IPS DF 6.9 (cell line): ENCODE measurements at regions not wholly inside any gene's neighbourhood (a gene's known extent, or its start where the extent isn't known, plus 50 kb on each side); places are given as distances from the start of the nearest gene placed in this dataset.
"Not testable (repeated sequence)": the region's sequence is repeated elsewhere in the genome, so short reads cannot be mapped to it uniquely, and the experiment has no call there.

ENCODE experiments used
- DNase-seq: peaks from one replicate; pipeline ENCODE4 v3.0.0-alpha.2; 2013; ENCODE audit warnings: low read depth, low spot score
- H3K27ac ChIP-seq: one replicate; pipeline ENCODE4 v1.5.1; 2013; ENCODE audit warnings: low read length, control low read depth
- H3K27me3 ChIP-seq: 2 replicates; pipeline ENCODE4 v1.6.1; 2013; ENCODE audit warnings: mild to moderate bottlenecking, low read length; ENCODE audit not compliant: control insufficient read depth, insufficient read depth
- H3K36me3 ChIP-seq: 2 replicates; pipeline ENCODE4 v1.6.1; 2013; ENCODE audit warnings: low read length; ENCODE audit not compliant: control insufficient read depth, insufficient read depth
- H3K4me1 ChIP-seq: 2 replicates; pipeline ENCODE4 v1.6.1; 2013; ENCODE audit warnings: low read length; ENCODE audit not compliant: control insufficient read depth, insufficient read depth
- H3K4me3 ChIP-seq: 2 replicates; pipeline ENCODE4 v1.5.1; 2013; ENCODE audit warnings: mild to moderate bottlenecking, low read length
- H3K9me3 ChIP-seq: 2 replicates; pipeline ENCODE4 v1.6.1; 2013; ENCODE audit warnings: low read length, inconsistent platforms; ENCODE audit not compliant: control insufficient read depth, insufficient read depth
- WGBS: extraction: QIAGEN DNeasy Blood & Tissue Kit; methylation state at CpG from one replicate; pipeline ENCODE4 v1.1.7; 2013; ENCODE audit warnings: mixed read lengths, missing lambda C conversion rate; ENCODE audit not compliant: insufficient read length, insufficient coverage; 5-methylcytosine and 5-hydroxymethylcytosine counted together

- Histone ChIP-seq H3K36me3 (no peaks in the 10 kb centered on the region), H3K4me1 (no peaks in the 10 kb centered on the region), H3K27me3 (no peaks in the 10 kb centered on the region), H3K27ac (no peak overlapping the region), H3K4me3 (no peak overlapping the region), H3K9me3 (no peaks in the 10 kb centered on the region)
- no CpG with 5 or more reads among the region's 6 CpGs for WGBS
- no peak for DNase-seq
These were observed 132.2 kb upstream of the RREB1 start for GRCh38 chr6:6975459-6976111.

GRCh38 chr6:6976193-6976592 is 131.6 kb upstream of the RREB1 start:
- no CpG with 5 or more reads among the region's 4 CpGs for WGBS
- no peaks in the 10 kb centered on the region for H3K27me3 ChIP-seq
- no peak for DNase-seq
- no peaks in the 10 kb centered on the region for H3K36me3 ChIP-seq
- H3K9me3 ChIP-seq = no peaks in the 10 kb centered on the region
- no peaks in the 10 kb centered on the region for H3K4me1 ChIP-seq
- H3K27ac ChIP-seq = no peak overlapping the region
- H3K4me3 ChIP-seq = no peak overlapping the region

DNA sequence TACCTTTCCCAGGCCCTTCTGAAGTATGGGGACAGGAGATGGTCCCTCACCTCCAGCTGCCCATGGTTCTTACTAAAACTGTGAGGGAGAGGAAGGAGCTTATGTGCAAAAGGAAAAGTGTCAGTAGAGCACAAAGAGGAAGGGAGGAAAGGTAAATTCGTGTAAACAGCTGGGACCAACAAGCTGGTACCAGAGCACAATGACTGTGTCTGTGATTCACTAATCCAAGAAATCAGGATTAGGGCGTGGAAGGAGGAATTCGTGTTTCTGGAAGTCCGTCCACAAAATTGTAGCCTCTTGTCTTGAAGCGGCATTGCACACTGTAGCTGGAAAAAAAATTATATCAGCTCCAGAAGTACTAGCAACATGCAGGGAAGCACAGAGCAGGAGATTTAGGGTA is 129.0 kb upstream of the RREB1 start:
- Histone ChIP-seq H3K36me3 (no peaks in the 10 kb centered on the region), H3K9me3 (no peaks in the 10 kb centered on the region), H3K4me1 (no peaks in the 10 kb centered on the region), H3K27ac (no peak overlapping the region), H3K27me3 (no peaks in the 10 kb centered on the region), H3K4me3 (no peak overlapping the region)
- WGBS = no CpG with 5 or more reads among the region's 5 CpGs
- no peak for DNase-seq

DNA sequence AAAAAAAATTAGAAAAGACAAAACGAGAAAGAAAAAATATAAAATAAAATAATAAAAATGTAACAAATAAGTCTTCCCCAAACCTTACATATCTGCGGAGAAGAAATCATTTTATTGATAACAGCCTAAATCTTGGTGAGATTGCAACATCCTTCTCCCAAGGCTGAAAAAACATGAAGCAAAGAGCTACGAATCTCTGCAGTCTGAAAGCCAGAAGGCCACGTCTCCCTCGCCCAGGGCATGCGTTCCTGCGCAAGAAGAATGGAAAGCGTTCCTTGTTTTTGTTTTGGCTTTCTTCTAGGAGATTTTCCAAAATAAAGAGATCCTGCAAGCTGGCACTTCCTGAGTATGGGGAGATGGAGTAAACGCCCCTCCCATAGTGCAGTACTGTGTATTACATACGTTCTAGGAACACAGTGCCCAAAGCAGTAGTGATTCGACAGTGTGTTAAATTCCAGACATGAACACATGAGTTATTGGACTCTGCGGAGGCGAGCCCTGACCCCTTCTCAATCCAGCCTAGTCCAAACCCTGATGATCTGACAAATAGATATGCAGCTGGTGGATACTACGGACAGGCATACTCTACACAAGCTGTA is 126.7 kb upstream of the RREB1 start:
- Histone ChIP-seq H3K27ac (no peak overlapping the region), H3K27me3 (no peaks in the 10 kb centered on the region), H3K4me1 (no peaks in the 10 kb centered on the region), H3K4me3 (no peak overlapping the region), H3K36me3 (no peaks in the 10 kb centered on the region), H3K9me3 (no peaks in the 10 kb centered on the region)
- no CpG with 5 or more reads among the region's 14 CpGs for WGBS
- DNase-seq = no peak

DNA sequence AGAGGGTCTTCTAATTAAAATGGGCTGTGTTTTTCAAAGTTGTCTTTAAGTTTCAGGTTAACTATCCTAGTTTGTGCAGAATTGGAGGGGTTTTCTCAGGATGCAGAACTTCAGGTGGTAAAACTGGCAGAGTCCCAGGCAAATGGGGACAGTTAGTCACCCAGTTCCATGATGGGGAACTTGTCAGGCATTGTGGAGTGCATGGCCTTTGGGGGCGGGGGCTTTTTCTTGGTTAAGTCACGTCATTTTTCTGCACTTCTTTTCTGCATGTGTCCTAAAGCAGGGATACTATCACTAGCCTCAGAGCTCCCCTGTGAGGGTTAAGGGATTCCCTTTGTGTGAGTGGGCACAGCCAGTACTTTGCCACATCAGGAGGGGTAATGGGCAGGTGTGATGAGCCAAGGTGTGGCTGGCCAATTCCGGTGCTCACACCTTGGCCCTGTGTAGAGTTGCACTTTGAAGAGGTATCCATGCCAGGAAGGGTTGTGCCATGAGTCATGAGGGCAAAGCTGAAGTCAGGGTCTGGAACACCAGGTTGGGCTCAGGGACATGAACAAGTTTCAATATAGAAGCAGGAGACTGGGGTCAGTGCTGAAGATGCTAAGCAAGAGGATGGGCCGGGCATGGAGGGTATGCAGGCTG is 126.0 kb upstream of the RREB1 start:
- WGBS = no CpG with 5 or more reads among the region's 4 CpGs
- Histone ChIP-seq H3K9me3 (no peaks in the 10 kb centered on the region), H3K27ac (no peak overlapping the region), H3K4me3 (no peak overlapping the region), H3K27me3 (no peaks in the 10 kb centered on the region), H3K4me1 (no peaks in the 10 kb centered on the region), H3K36me3 (no peaks in the 10 kb centered on the region)
- DNase-seq = no peak

- no peak overlapping the region for H3K4me3 ChIP-seq
- H3K27ac ChIP-seq = no peak overlapping the region
- H3K4me1 ChIP-seq = no peaks in the 10 kb centered on the region
- no peak for DNase-seq
- no CpG with 5 or more reads among the region's 6 CpGs for WGBS
- no peaks in the 10 kb centered on the region for H3K36me3 ChIP-seq
- H3K9me3 ChIP-seq = no peaks in the 10 kb centered on the region
- H3K27me3 ChIP-seq = no peaks in the 10 kb centered on the region
These were observed 125.1 kb upstream of the RREB1 start for GRCh38 chr6:6982663-6983062.

DNA sequence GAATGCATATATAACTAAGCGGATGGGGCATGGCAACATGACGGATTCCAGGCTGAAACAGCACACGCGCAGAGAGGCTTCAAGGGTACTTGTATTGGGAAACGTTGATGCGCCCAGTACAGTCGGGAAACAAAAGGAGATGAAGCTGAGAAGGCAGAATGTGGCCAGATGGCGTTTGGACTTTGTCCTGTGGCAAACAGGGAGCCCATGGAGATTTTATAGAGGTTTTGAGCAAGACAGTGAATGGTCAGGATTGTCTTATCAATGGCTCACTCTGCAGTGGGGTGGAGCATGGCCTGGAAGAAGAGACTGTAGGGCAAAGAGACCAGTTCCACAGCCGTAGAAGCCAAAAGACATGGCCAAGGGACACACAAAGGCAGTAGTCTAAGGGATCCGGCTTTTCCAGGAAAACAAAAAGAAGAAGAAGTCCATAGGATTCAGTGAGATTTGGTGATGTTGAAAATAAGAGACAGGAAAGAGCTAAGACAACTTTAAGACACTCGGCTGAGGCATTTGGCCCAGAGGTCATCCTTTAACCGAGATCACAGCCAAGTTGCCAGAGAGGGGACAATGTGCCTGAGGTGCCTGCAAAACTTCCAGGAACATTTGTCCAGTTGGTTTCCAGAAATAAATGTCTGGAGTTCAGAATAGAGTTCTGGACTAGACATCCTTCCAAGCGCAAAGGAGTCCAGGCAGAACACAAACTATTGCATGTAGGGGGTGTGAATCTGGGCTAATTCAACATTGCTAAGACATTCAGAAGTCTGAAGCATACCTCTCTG is 123.0 kb upstream of the RREB1 start:
- DNase-seq = no peak
- H3K9me3 ChIP-seq = no peaks in the 10 kb centered on the region
- no peaks in the 10 kb centered on the region for H3K36me3 ChIP-seq
- H3K27ac ChIP-seq = no peak overlapping the region
- WGBS = no CpG with 5 or more reads among the region's 13 CpGs
- no peaks in the 10 kb centered on the region for H3K4me1 ChIP-seq
- no peak overlapping the region for H3K4me3 ChIP-seq
- no peaks in the 10 kb centered on the region for H3K27me3 ChIP-seq

DNA sequence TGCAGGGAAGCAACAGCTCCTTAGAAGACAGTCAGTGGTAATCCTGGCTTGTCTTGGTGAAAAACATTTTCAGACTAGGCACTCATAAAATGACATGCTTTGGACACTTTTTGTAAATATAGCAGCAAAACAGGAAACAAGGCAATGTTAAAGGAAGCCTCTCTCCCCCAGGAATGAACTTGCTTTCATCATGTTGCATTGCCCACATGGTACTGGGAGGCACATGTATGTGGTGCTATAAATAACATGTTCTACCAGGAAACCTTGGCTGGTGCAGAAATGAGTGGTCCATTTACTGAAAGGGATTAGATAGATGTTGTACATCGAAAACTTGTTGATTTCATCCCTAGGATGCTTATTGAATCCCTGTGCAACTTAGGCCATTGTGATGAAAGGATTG is 121.4 kb upstream of the RREB1 start:
- no peaks in the 10 kb centered on the region for H3K4me1 ChIP-seq
- no CpG with 5 or more reads among the region's 1 CpG for WGBS
- no peaks in the 10 kb centered on the region for H3K27me3 ChIP-seq
- no peak overlapping the region for H3K4me3 ChIP-seq
- no peak for DNase-seq
- H3K9me3 ChIP-seq = no peaks in the 10 kb centered on the region
- no peak overlapping the region for H3K27ac ChIP-seq
- H3K36me3 ChIP-seq = no peaks in the 10 kb centered on the region

- no peak for DNase-seq
- no peak overlapping the region for H3K27ac ChIP-seq
- H3K4me1 ChIP-seq = no peaks in the 10 kb centered on the region
- H3K9me3 ChIP-seq = no peaks in the 10 kb centered on the region
- no CpG with 5 or more reads among the region's 4 CpGs for WGBS
- no peak overlapping the region for H3K4me3 ChIP-seq
- no peaks in the 10 kb centered on the region for H3K36me3 ChIP-seq
- no peaks in the 10 kb centered on the region for H3K27me3 ChIP-seq
These were observed 120.0 kb upstream of the RREB1 start for GRCh38 chr6:6987749-6988148.

- not testable (repeated sequence) for H3K4me3 ChIP-seq, H3K4me1 ChIP-seq, H3K9me3 ChIP-seq, H3K36me3 ChIP-seq, H3K27ac ChIP-seq, H3K27me3 ChIP-seq, DNase-seq
- WGBS = no CpG with 5 or more reads among the region's 4 CpGs
These were observed 117.7 kb upstream of the RREB1 start for GRCh38 chr6:6990059-6990458.
